Left ventricle myocardium inferior (tissue), 1 donor: ENCODE measurements at regions not wholly inside any gene's neighbourhood (a gene's known extent, or its start where the extent isn't known, plus 50 kb on each side); places are given as distances from the start of the nearest gene placed in this dataset.
A peak's percentile ranks its signal among the peaks of the same experiment; 100 is the strongest.
"Not testable (repeated sequence)": the region's sequence is repeated elsewhere in the genome, so short reads cannot be mapped to it uniquely, and the experiment has no call there.

Source experiments
- DNase-seq: peaks from one replicate; pipeline ENCODE4 v3.0.0-alpha.2; 2020
- H3K27ac ChIP-seq: fragments of 200-600 bp; replicated peaks from 2 replicates; pipeline ENCODE4 v1.8.0; 2021
- H3K27me3 ChIP-seq: fragments of 200-600 bp; 2 replicates; pipeline ENCODE4 v1.8.0; 2021; ENCODE audit warnings: low read depth
- H3K36me3 ChIP-seq: fragments of 200-600 bp; 2 replicates; pipeline ENCODE4 v1.8.0; 2021
- H3K4me1 ChIP-seq: fragments of 200-600 bp; 2 replicates; pipeline ENCODE4 v1.8.0; 2021
- H3K4me3 ChIP-seq: fragments of 200-600 bp; 2 replicates; pipeline ENCODE4 v1.8.0; 2021; ENCODE audit warnings: mild to moderate bottlenecking, moderate library complexity
- H3K9me3 ChIP-seq: fragments of 200-600 bp; replicated peaks from 2 replicates; pipeline ENCODE4 v1.8.0; 2021
- CTCF ChIP-seq: fragments of 200-600 bp; IDR thresholded peaks from 2 replicates; pipeline ENCODE4 v1.8.0; 2021; ENCODE audit warnings: antibody characterized with exemption, mild to moderate bottlenecking, borderline replicate concordance
- intact Hi-C: fragments of 100-400 bp; cut with micrococcal nuclease; formaldehyde crosslinking; loops from one replicate; pipeline ENCODE4 v1.11.0; 2022
- donor health status: DM: no; HTN: yes; CAD: no; lungs with severe emphysema.

- DNase-seq, H3K27ac ChIP-seq, H3K4me3 ChIP-seq, intact Hi-C loops, H3K36me3 ChIP-seq, H3K27me3 ChIP-seq, H3K4me1 ChIP-seq: not testable (repeated sequence)
- peaks cover 26% of the 10 kb centered on the region for H3K9me3 ChIP-seq
Observed at GRCh38 chr16:32947336-32947735, 246.7 kb upstream of the TP53TG3C start.

GRCh38 chr16:32946041-32946560 lies 247.9 kb upstream of the TP53TG3C start:
- H3K9me3 ChIP-seq: peaks cover 26% of the 10 kb centered on the region
- H3K27ac ChIP-seq, H3K36me3 ChIP-seq, H3K4me1 ChIP-seq, H3K4me3 ChIP-seq, DNase-seq, intact Hi-C loops: not testable (repeated sequence)
- peaks cover 13% of the 10 kb centered on the region for H3K27me3 ChIP-seq

- intact Hi-C loops, DNase-seq, H3K4me3 ChIP-seq, H3K27ac ChIP-seq, H3K36me3 ChIP-seq, H3K4me1 ChIP-seq: not testable (repeated sequence)
- peaks cover 13% of the 10 kb centered on the region for H3K27me3 ChIP-seq
- H3K9me3 ChIP-seq: peaks cover 26% of the 10 kb centered on the region
Observed at GRCh38 chr16:32945311-32945710, 248.7 kb upstream of the TP53TG3C start.

GRCh38 chr16:32939845-32940244 lies 254.2 kb upstream of the TP53TG3C start:
- H3K27ac ChIP-seq, H3K9me3 ChIP-seq, DNase-seq, H3K27me3 ChIP-seq, intact Hi-C loops, H3K4me3 ChIP-seq, H3K36me3 ChIP-seq, H3K4me1 ChIP-seq: not testable (repeated sequence)

GRCh38 chr16:32937929-32938328 lies 256.1 kb upstream of the TP53TG3C start:
- intact Hi-C loops: not testable (repeated sequence)

GRCh38 chr16:32932240-32933040 lies 256.5 kb upstream of the TP53TG3 start:
- H3K27me3 ChIP-seq, H3K27ac ChIP-seq, intact Hi-C loops, H3K36me3 ChIP-seq, H3K9me3 ChIP-seq, DNase-seq, H3K4me1 ChIP-seq, H3K4me3 ChIP-seq: not testable (repeated sequence)
- peak; percentile 40 for TF ChIP-seq CTCF

More at GRCh38 chr16:32937929-32938328, 256.1 kb upstream of the TP53TG3C start:
- not testable (repeated sequence) for H3K9me3 ChIP-seq, H3K27ac ChIP-seq, H3K4me3 ChIP-seq, H3K36me3 ChIP-seq, DNase-seq, H3K27me3 ChIP-seq, H3K4me1 ChIP-seq

- intact Hi-C loops, H3K36me3 ChIP-seq, H3K9me3 ChIP-seq, H3K27me3 ChIP-seq, H3K4me1 ChIP-seq, DNase-seq, H3K4me3 ChIP-seq, H3K27ac ChIP-seq: not testable (repeated sequence)
Observed at GRCh38 chr16:32925192-32925591, 249.2 kb upstream of the TP53TG3 start.

- DNase-seq, H3K9me3 ChIP-seq, H3K36me3 ChIP-seq, H3K27ac ChIP-seq, H3K27me3 ChIP-seq, H3K4me1 ChIP-seq, intact Hi-C loops, H3K4me3 ChIP-seq: not testable (repeated sequence)
- TF ChIP-seq CTCF: peak; percentile 25
Observed at GRCh38 chr16:32922578-32922977, 246.6 kb upstream of the TP53TG3 start.
